OCI-LY1 (cell line): ENCODE measurements at regions not wholly inside any gene's neighbourhood (a gene's known extent, or its start where the extent isn't known, plus 50 kb on each side); places are given as distances from the start of the nearest gene placed in this dataset.

ENCODE experiments used
- EZH2 ChIP-seq: fragments of 200-600 bp; sonication (generic), shearing (Covaris generic); IDR thresholded peaks from 2 replicates; pipeline ENCODE4 v1.8.0; 2017; ENCODE audit warnings: borderline replicate concordance, mixed run types, mild to moderate bottlenecking, antibody characterized with exemption, low read length, moderate library complexity, mixed read lengths
- TF ChIP-seq, protein P1 (sequence below): fragments of 200-600 bp; sonication (generic), shearing (Covaris generic); IDR thresholded peaks from 2 replicates; pipeline ENCODE4 v1.5.1; 2017; ENCODE audit warnings: mild to moderate bottlenecking, antibody characterized with exemption, low read length, moderate library complexity, mixed read lengths

DNA sequence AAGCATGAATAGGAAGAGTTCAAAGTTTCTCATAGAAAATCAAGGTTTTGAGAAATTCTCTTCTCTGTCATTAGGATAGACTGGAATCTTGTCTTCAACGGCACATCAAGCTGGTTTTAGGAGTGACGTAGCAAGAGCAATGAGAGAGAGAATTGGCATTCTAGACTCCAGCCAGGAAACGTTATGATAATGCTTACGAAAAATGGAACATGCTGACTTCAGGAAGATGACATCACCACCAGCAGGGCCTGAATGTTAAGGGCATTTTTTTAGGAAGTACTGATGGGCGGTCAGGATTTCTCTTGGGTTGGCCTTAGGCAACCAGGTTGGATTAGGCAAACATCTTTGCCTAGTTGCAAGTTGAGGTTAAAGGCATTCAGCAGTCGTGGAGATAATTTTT lies 213.2 kb upstream of the CTBP2 start:
- TF ChIP-seq EZH2 = no peak
- TF ChIP-seq, protein P1, sequence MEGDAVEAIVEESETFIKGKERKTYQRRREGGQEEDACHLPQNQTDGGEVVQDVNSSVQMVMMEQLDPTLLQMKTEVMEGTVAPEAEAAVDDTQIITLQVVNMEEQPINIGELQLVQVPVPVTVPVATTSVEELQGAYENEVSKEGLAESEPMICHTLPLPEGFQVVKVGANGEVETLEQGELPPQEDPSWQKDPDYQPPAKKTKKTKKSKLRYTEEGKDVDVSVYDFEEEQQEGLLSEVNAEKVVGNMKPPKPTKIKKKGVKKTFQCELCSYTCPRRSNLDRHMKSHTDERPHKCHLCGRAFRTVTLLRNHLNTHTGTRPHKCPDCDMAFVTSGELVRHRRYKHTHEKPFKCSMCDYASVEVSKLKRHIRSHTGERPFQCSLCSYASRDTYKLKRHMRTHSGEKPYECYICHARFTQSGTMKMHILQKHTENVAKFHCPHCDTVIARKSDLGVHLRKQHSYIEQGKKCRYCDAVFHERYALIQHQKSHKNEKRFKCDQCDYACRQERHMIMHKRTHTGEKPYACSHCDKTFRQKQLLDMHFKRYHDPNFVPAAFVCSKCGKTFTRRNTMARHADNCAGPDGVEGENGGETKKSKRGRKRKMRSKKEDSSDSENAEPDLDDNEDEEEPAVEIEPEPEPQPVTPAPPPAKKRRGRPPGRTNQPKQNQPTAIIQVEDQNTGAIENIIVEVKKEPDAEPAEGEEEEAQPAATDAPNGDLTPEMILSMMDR = no peak
